ENCODE measurements at regions not wholly inside any gene's neighbourhood (a gene's known extent, or its start where the extent isn't known, plus 50 kb on each side); places are given as distances from the start of the nearest gene placed in this dataset.
"Not testable (repeated sequence)": the region's sequence is repeated elsewhere in the genome, so short reads cannot be mapped to it uniquely, and the experiment has no call there.

GRCh38 chr16:16624367-16624766 lies 245.4 kb downstream of the NPIPA7 start:
- H3K4me1 Mint-ChIP-seq (ENCODE audit: low read depth); H3K4me3 Mint-ChIP-seq; H3K27me3 Mint-ChIP-seq; H3K9me3 Mint-ChIP-seq; intact Hi-C loops (cut with micrococcal nuclease); H3K36me3 Mint-ChIP-seq (ENCODE audit: low read depth); H3K27ac Mint-ChIP-seq: not testable (repeated sequence)

GRCh38 chr16:16625140-16625539 lies 246.2 kb downstream of the NPIPA7 start:
- H3K36me3 Mint-ChIP-seq (ENCODE audit: low read depth); H3K27me3 Mint-ChIP-seq; H3K27ac Mint-ChIP-seq; H3K4me1 Mint-ChIP-seq (ENCODE audit: low read depth); H3K4me3 Mint-ChIP-seq; H3K9me3 Mint-ChIP-seq; intact Hi-C loops (cut with micrococcal nuclease): not testable (repeated sequence)

GRCh38 chr16:16627865-16628264 lies 248.9 kb downstream of the NPIPA7 start:
- intact Hi-C loops (cut with micrococcal nuclease); H3K36me3 Mint-ChIP-seq (ENCODE audit: low read depth); H3K4me3 Mint-ChIP-seq; H3K9me3 Mint-ChIP-seq; H3K27ac Mint-ChIP-seq; H3K27me3 Mint-ChIP-seq; H3K4me1 Mint-ChIP-seq (ENCODE audit: low read depth): not testable (repeated sequence)

- H3K9me3 Mint-ChIP-seq; intact Hi-C loops (cut with micrococcal nuclease); H3K27ac Mint-ChIP-seq; H3K4me3 Mint-ChIP-seq; H3K36me3 Mint-ChIP-seq (ENCODE audit: low read depth); H3K27me3 Mint-ChIP-seq; H3K4me1 Mint-ChIP-seq (ENCODE audit: low read depth): not testable (repeated sequence)
Measured at GRCh38 chr16:16638231-16638630, 259.3 kb downstream of the NPIPA7 start.

GRCh38 chr16:16638714-16639113 lies 259.8 kb downstream of the NPIPA7 start:
- H3K4me1 Mint-ChIP-seq (ENCODE audit: low read depth); H3K27ac Mint-ChIP-seq; intact Hi-C loops (cut with micrococcal nuclease); H3K27me3 Mint-ChIP-seq; H3K36me3 Mint-ChIP-seq (ENCODE audit: low read depth); H3K4me3 Mint-ChIP-seq; H3K9me3 Mint-ChIP-seq: not testable (repeated sequence)

- not testable (repeated sequence) for H3K27me3 Mint-ChIP-seq, H3K9me3 Mint-ChIP-seq
Measured at GRCh38 chr16:16643828-16644227, 264.9 kb downstream of the NPIPA7 start.

GRCh38 chr16:16648002-16648401 lies 269.1 kb downstream of the NPIPA7 start:
- H3K4me3 Mint-ChIP-seq; H3K27me3 Mint-ChIP-seq; H3K4me1 Mint-ChIP-seq (ENCODE audit: low read depth); H3K36me3 Mint-ChIP-seq (ENCODE audit: low read depth); intact Hi-C loops (cut with micrococcal nuclease); H3K27ac Mint-ChIP-seq; H3K9me3 Mint-ChIP-seq: not testable (repeated sequence)

More at GRCh38 chr16:16643828-16644227, 264.9 kb downstream of the NPIPA7 start:
- intact Hi-C loops (cut with micrococcal nuclease); H3K4me1 Mint-ChIP-seq (ENCODE audit: low read depth); H3K4me3 Mint-ChIP-seq; H3K36me3 Mint-ChIP-seq (ENCODE audit: low read depth); H3K27ac Mint-ChIP-seq: not testable (repeated sequence)

- intact Hi-C loops (cut with micrococcal nuclease); H3K4me1 Mint-ChIP-seq (ENCODE audit: low read depth); H3K27ac Mint-ChIP-seq; H3K36me3 Mint-ChIP-seq (ENCODE audit: low read depth); H3K4me3 Mint-ChIP-seq; H3K27me3 Mint-ChIP-seq; H3K9me3 Mint-ChIP-seq: not testable (repeated sequence)
Measured at GRCh38 chr16:16672180-16672812, 293.4 kb downstream of the NPIPA7 start.

GRCh38 chr16:16674820-16675219 lies 295.9 kb downstream of the NPIPA7 start:
- H3K27me3 Mint-ChIP-seq; H3K36me3 Mint-ChIP-seq (ENCODE audit: low read depth); intact Hi-C loops (cut with micrococcal nuclease); H3K4me1 Mint-ChIP-seq (ENCODE audit: low read depth); H3K4me3 Mint-ChIP-seq; H3K27ac Mint-ChIP-seq; H3K9me3 Mint-ChIP-seq: not testable (repeated sequence)

GRCh38 chr16:16721849-16722248 lies 342.9 kb downstream of the NPIPA7 start:
- H3K4me1 Mint-ChIP-seq (ENCODE audit: low read depth); H3K4me3 Mint-ChIP-seq; H3K27ac Mint-ChIP-seq; H3K27me3 Mint-ChIP-seq; H3K36me3 Mint-ChIP-seq (ENCODE audit: low read depth); intact Hi-C loops (cut with micrococcal nuclease); H3K9me3 Mint-ChIP-seq: not testable (repeated sequence)

- H3K4me3 Mint-ChIP-seq; H3K36me3 Mint-ChIP-seq (ENCODE audit: low read depth); H3K9me3 Mint-ChIP-seq; intact Hi-C loops (cut with micrococcal nuclease); H3K27me3 Mint-ChIP-seq; H3K4me1 Mint-ChIP-seq (ENCODE audit: low read depth); H3K27ac Mint-ChIP-seq: not testable (repeated sequence)
Measured at GRCh38 chr16:16722666-16723065, 343.7 kb downstream of the NPIPA7 start.

GRCh38 chr16:16723819-16724519 lies 345.0 kb downstream of the NPIPA7 start:
- H3K4me1 Mint-ChIP-seq (ENCODE audit: low read depth); H3K36me3 Mint-ChIP-seq (ENCODE audit: low read depth); H3K27ac Mint-ChIP-seq; H3K4me3 Mint-ChIP-seq; H3K9me3 Mint-ChIP-seq; intact Hi-C loops (cut with micrococcal nuclease); H3K27me3 Mint-ChIP-seq: not testable (repeated sequence)

GRCh38 chr16:16727048-16727447 lies 348.1 kb downstream of the NPIPA7 start:
- H3K27ac Mint-ChIP-seq; H3K36me3 Mint-ChIP-seq (ENCODE audit: low read depth); H3K4me1 Mint-ChIP-seq (ENCODE audit: low read depth); H3K27me3 Mint-ChIP-seq; H3K9me3 Mint-ChIP-seq; intact Hi-C loops (cut with micrococcal nuclease); H3K4me3 Mint-ChIP-seq: not testable (repeated sequence)

GRCh38 chr16:16742573-16742972 lies 363.6 kb downstream of the NPIPA7 start:
- H3K27me3 Mint-ChIP-seq; intact Hi-C loops (cut with micrococcal nuclease); H3K36me3 Mint-ChIP-seq (ENCODE audit: low read depth); H3K4me3 Mint-ChIP-seq; H3K9me3 Mint-ChIP-seq; H3K4me1 Mint-ChIP-seq (ENCODE audit: low read depth); H3K27ac Mint-ChIP-seq: not testable (repeated sequence)

- H3K27ac Mint-ChIP-seq; H3K4me1 Mint-ChIP-seq (ENCODE audit: low read depth); H3K9me3 Mint-ChIP-seq; intact Hi-C loops (cut with micrococcal nuclease); H3K4me3 Mint-ChIP-seq; H3K27me3 Mint-ChIP-seq; H3K36me3 Mint-ChIP-seq (ENCODE audit: low read depth): not testable (repeated sequence)
Measured at GRCh38 chr16:16754992-16755667, 376.2 kb downstream of the NPIPA7 start.

Data from dendritic cell treated with granulocyte-macrophage colony-stimulating factor and Interleukin-4, amounts not matched to agents 40 ng/mL and 50 ng/mL, for 4 days (primary cell).